D341Med (cell line): ENCODE measurements at regions not wholly inside any gene's neighbourhood (a gene's known extent, or its start where the extent isn't known, plus 50 kb on each side); places are given as distances from the start of the nearest gene placed in this dataset.
A peak's percentile ranks its signal among the peaks of the same experiment; 100 is the strongest.

Experiments
- DNase-seq: peaks from one replicate; pipeline ENCODE4 v3.0.0; 2012; ENCODE audit warnings: low spot score

DNA sequence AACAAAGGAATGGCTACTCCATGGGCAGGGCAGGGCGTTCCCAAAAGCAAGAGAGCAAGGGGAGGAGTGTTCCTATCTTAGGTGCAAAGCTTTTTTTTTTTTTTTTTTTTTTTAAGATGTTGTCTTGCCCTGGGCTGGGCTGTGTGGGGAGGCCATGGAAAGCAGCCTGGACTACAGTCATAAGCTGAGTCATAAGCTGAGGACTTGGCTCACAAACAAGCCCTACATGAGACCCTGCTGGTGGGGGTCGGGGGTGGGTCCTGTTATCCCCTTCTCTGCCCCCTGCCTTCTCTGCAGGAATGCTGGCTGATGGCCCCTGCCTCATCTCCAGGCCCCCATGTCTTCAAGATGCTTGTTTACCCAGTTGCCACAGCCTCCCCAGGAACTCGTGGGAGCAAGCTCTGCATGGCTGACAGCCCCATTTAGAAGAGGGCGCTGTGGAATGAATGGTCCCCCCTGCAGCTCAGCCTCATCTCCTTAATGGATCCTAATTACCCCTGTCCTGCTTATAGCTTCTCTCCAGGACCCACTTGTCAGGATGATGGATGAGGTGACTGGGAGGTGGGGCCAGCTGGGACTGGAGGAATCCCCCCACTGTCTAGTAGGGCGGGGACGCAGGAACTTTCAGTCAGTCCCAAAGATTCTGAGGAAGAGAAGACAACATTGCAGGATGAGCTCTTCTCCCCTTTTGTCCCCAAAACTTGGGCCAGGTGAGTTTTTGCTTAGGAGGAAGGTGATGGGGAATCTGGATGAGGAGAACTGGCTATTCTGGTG lies 340.8 kb upstream of the PODXL start:
- DNase-seq, result no peak

DNA sequence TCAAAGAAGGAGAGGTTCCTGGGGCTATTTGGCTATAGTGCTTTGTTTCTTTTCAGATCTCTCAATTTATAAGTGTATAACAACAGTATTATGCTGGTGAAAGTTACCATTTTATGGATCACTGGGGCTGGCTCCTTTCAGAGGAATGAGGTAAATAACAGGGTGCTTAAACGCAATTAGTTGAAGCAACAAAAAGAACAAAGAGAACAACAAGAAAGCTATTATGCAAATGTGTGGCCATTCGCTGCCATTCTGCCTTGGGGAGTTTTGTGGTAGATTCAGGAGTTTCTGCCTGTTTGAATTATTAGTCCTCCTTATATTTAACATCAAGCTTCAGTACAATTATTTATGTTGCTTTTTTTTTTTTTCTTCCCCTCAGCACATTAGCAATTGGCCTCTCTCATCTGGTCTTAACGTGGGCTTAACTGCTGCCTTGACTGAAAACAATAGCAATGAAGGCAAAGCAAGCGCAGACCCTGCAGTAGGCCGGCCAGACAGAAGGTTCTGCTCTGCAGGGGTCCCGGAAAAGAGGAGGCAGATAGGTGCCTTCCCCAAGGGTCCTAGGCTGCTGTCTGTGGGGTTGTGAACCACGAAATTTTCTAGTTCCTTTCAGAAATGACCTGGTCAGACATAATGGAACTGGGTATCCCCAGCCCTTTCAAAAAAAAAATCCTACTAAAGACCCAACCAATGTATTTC lies 339.9 kb upstream of the PODXL start:
- DNase-seq, result no peak

DNA sequence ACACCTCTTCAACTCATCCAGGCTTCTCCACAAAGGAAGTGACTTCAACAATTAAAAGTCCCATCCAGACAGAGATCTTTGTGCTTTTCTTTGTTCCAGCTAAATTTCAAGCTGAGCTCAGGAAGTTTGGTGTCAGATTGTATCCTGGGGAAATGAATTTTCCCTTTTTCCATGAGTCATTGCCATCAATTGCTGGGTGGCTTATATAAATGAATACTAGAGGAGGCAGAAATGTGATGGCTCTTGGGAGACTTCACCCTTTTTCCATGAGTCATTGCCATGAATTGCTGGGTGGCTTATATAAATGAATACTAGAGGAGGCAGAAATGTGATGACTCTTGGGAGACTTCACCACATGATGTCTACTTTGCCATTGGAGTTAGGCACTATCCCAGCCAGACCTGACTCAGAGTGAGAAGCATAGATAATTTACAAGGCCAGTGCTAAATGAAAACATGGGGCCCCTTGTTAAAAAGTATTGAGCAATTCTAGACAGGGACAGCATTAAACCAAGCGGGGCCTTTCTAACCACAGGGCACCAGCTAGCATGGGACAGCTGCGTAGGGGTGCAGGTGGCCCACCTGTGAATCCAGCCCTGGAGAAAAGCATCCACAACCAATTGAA lies 339.2 kb upstream of the PODXL start:
- DNase-seq, result no peak

DNA sequence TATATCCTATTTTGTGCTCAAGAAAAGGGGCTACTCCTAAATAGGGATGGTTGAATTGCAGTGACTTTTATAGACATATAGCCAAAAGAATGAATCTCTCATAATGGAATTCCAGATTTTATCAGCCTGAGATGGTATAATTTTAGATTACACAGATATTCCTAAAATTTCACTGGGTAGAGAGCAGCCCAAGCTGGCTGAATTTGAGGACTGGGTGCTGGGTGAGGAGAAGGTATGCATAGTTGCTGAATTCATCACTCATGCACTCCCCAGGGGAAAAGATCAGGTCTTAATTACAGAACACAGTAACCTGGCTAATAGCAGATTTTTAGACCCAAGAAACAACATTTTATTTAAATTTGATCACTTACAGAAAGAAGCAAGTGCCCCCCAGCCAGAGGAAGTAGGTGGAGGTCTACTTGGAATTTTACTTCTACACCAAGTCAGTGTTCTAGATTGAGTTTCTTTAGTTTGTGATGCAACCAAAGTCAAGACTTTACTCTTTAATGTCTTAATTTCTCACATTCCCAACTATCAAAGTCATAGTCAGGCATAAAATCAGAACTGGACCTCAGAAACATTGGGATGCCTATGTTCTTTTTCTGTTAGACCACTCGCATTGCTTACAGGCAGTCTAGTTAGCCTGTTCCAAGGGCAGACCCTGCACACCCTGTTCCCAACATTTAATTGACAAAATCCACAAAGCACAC lies 337.4 kb upstream of the PODXL start:
- no peak for DNase-seq

DNA sequence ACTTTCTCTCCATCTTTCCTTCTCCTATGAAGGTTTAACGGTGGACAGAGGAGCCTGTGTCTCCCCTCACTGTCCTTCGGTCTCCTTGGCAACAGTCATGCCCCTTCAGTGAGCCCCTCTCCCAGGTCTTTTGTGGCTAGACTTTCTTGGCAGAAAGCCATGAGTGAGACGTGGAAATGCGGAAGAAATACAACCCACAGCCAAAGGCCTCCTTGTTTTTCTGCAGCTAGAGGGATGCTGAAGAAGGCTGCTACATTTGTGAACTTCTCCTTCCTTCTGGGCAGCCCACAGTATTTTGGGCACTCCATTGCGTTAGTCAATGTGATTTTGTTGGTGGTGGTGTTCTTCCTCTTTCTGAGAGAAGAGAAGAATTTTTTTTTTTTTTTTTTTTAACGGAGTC lies 333.7 kb upstream of the PODXL start:
- DNase-seq, result no peak

DNA sequence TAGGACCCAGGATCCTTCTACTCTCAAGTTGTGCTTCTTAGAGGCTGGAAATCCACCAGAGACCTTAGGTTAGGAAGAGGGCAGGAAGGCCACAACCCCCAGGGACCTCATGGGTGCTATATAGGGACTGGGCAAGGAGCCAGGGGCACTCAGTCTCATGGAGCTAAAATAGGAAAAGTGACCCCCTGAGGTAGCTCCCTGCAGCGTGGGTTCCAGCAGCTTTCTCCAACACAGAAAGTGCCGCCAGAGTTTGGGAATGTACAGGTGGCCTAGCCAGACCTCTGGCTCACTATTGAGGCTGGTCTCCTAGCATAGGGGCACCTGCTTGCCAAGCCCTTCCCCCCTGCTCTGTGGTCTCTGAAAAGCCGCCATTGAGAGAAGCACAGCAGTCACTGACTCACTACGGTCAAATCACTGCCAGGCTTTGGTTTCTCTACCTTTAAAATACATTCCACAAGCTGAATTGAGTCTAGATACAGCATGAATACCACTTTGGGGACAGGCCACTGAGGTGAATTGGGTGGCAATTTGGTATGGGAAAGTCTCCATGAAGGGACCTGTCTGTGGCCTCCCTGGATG lies 333.2 kb upstream of the PODXL start:
- no peak for DNase-seq

DNA sequence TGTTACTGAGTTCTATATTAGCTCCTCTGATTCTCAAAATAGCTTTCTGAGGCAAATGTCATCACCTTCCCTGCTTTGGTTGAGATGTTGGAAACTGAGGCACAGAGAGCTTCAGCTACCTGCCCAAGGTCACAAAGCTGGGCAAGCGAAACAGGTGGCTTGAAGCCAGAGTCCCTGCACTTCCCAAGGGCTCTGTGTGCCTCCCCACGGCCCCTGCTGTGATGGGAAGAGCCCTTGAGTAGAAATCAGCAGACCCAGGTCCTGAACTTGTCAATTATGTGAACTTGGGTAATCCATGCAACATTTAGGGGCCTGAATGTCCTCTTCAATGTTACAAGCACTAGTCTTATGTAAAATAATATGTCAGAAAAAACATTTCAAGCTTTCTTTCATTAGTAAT lies 327.3 kb upstream of the PODXL start:
- no peak for DNase-seq

DNA sequence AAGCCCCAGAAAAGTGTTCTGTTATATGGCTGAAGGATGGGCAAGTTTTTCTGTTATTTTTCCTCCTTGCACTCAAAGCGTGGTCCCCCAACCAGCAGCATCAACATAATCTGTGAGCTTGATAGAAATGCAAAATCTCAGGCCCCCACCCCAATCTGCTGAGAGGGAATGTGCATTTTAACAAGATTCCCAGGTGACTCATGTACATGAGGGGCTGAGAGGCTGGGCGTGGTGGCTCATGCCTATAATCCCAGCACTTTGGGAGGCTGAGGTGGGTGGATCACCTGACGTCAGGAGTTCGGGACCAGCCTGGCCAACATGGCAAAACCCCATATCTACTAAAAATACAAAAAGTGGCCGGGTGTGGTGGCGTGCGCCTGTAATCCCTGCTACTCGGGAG lies 326.8 kb upstream of the PODXL start:
- no peak for DNase-seq

DNA sequence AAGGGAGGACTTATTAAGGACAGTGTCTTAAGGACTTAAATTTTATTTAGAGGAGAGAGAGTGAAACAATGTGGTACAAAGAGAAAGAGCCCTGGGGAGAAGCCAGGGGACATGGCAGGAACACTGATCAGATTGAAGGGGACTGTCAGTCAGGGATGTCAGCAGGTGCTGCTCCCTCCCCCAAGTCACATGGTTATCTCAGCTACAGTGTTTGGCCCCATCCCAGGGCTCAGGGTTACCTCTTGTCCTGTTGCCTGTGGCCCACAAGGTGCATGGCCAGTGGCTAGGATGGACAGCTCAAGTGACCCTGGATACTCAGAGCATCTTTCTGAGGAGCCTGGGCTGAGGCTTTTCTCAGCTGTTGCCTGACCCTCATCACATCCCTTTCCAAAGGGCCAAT lies 325.9 kb upstream of the PODXL start:
- no peak for DNase-seq

DNA sequence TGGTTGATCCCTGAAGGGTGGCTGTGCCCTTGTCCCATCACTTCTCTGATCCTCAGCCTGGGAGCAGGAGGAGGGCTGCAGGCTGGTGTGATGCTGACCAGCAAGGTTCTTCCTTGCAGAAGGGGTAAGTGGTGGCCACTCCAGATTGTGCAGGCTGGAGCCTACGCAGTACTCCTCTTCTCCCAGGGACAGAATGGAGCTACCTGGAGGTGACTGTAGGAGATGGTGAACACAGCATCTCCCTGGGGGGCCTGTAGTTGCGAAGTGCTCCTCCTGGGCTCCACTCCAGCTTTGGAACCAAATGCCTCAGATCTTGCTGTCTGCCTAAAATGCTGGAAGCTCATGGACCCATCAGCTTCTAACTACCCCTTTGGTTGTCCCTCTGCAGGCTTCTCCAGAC lies 323.6 kb upstream of the PODXL start:
- DNase-seq, result no peak

DNA sequence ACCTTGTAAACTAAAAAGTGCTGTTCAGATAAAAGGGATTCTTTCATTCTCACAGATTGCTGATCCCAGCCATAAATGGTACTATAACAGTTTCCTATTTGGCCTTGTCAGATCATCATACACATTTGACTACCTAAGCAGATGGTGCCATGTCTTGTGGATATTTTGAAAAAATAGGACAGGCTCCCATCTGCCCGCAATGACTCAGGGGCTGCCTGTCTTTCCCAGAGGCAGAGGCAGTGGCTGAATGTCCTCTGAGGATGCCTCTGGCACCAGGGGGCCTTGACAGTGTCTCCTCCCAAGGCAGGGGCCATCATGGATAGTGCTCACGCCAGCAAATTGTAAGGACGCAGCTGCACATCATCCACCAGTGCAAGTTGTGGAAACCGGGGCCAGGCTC lies 323.0 kb upstream of the PODXL start:
- DNase-seq, result no peak

DNA sequence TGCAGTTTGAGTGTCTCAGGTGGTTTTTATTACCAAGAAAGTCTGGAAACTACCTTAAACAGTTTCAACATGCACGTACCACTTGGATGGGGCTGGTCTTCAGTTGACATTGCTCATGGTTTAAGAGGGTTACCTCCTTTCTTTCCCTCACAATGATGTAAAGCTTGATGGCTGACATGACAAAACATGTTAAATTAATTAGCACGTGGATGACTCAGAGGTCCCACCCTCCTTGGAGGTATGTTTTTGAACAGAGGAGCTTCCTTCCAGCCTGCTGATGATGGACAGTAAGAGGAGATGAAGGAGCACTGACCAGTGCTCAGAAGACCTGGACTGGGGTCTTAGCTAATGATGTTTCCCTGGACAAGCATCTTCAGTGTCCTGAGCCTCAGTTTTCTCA lies 322.3 kb upstream of the PODXL start:
- no peak for DNase-seq

DNA sequence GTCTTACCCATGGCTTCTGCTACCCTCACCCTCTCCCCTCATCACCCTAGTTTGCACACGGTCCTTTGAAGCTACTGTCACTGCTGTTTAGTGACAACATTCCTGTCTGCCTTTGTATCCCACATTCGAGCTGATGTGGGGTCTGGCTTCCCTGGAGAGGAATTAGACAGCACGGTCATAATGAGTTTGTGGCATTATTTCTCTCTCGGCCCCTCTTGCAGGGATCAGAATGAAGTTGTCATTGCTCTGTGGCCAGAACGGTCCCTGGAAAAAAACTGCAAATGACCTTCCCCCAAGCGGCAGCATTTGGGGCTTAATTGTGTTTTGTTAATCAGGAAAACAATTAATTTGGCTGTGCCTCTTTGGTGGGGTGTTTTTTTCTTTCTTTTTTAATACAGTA lies 317.2 kb upstream of the PODXL start:
- no peak for DNase-seq

DNA sequence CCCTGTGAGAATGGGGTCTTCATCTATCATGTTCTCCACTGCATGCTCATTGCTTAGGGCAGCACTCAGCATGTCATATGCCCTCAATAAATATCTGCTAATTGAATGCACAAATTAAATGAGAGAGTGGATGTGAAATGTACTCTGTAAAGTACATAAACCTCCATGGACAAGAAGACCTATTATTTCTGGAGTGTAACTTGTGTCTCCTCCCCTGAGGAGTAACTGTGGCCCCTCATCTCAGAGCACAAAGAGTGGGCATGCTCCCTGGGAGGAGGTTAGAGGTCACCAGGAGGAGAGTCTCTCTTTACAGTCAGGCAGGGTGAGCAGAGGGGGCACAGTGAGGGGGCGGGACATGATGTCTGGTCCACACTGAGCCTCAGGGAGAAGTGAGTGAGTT lies 313.6 kb upstream of the PODXL start:
- DNase-seq, result no peak

DNA sequence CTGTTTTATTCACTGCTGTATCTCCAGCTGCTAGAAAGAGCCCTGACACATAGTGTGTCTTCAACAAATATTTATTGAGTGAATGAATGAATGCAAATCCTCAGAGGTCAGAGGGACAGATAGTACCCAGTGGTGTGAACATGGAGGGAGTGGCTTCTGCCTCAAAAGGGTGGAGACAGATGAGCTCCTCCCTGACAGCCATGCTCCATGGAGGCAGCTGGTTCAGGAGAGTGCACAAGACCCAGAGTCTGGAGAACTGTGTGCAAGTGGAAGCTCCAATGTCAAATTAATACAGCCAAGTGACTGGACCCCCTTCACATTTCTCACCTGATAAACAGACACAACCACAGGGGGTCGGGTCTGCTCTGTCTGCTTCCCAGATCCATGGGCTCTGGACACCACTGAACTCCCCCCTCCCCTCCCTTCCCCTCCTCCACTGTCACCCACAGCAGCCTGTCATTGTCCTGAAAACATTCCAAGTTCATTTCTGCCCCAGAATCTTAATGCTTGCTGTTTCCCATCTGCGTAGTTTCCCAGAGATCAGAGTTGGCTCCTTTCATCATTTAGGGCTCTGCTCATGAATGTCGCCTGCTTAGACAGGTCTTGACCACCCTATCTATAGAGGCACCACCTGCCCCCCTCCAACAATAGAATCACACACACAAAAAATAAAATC lies 312.9 kb upstream of the PODXL start:
- no peak for DNase-seq

DNA sequence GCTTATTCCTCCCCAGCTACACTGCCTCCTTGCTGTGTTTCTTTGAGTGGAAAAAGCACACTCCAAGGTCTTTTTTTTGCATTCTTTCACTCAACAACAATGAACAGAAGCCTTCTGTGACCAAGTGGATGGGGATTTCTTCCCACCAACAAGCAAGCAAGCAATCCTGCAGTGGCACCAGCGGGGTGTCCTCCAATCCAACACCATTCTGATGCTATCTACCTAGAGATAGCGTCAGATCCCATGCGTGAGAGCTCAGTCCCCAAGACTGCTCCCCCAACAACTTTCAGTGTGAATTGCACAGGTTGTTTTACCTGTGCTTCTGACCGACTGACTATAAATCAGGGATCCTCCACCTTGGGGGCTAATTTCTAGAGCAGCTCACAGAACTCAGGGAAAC lies 311.0 kb upstream of the PODXL start:
- no peak for DNase-seq

DNA sequence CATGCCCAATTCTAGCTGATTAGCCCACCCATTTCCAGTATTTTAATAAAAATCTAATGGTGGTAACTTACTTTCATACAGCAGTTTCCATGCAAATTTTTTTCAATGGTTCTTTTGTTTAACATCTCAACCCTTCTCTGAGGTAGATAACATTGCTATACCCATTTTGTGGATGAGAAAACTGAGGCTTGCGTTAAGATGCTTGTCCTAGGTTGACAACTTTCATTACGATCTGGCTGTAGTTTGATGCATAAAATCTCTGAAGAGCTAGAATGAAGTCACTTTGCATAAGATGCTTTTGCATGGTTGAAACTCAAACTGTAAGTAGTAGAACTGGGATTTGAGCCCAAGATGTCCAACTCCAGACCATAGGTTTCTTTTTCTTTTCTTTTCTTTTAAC lies 309.5 kb upstream of the PODXL start:
- no peak for DNase-seq

DNA sequence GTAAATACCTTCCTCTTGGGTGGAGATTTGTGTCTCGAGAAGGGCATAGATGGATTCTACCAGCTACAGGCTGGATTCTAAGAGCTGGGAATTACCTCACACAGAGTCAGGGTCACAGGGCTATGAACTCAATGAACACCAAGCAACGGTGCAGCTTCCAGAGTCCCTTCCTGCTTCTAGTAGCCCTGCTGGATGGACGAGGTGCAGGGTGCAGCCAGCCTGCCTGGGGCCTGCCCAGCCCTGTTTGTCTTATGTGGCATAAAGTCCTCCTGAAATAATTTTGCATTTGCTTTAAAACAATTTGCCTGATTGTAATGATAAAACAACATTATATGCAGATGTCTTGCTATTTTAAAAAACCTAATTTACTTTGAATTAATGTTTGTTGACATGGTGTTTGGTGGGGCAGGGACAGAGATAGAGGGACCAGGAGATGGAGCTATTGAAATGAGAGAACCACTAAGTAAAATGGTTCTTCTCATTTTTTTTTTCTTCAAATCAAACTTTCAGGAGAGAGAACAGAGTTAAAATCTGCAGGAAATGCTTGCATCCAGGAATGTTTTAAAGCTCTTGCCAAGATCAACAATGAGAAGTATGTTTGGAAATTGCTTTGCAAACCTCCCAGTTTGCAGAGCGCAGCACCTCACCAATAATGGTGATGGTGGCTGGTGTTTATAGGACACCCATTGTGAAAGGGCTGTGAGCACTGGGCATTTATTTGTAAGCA lies 305.4 kb upstream of the PODXL start:
- DNase-seq, result no peak

DNA sequence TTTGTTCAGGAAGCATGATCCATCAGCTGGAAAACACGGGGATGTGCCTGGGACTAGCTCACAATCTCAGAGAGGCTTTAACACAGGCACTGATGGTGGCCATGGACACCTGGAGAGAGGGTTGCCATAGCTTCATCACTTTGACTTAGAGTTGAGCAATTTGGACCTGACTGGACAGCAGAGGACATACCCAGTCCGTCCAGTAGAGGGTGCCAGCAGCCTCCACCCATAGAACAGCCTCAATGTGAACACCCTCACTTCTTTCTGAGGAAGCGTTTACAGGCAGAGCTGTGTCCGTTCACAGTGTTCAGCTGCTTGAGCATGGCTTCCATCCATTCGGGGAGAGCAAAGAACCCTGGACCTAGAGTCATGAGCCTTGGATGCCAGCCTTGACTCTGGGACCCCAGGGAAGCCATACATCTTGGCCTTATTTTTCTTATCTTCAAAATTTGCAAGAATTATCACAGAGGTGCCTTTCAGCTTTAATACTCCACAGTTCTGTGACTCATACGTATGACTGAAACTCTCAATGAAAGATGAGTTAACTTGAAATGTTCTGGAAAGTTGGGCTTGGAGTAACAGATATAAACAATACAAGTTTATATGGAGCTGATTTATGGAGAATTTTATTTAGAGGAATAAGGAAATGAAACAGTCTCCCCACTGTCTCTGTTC lies 302.9 kb upstream of the PODXL start:
- peak; percentile 80 for DNase-seq

DNA sequence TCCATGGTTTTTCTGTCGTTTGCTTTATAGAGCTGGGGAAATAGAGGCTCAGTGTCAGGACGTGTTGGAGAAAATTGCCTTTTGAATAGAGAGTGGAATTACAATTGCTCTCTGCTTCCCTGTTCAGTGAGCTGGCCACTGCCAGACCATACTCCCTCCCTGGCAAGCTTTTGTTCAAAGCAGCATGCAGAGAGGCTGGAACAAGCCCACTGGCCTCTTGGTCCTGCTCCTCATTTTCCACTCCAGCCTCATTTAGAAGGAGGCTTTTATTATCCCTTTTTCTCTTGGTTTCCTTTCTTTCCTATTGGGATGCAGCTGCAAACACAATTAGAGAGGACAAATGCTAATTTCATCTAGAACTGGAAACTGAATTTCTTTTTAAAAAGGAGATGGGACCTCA lies 302.2 kb upstream of the PODXL start:
- DNase-seq, result no peak

DNA sequence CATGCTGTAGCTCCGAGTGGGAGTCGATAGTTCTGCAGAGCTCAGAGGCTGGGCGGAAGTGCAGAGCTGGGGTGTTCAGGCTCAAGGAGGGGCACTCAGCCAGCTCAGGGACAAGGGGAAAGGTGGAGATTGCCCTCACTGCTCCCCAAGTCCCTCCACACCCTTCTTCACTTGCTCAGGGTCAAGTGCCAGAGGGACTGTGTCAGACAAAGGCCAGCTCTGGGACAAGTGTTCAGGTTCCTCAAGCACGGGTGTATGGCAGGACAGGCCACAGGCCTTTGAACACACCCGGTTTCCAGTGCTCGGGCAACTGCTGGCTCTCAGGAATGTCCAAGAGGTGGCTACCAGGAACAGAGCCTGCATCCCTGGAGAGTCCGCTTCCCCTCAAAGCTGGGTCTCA lies 293.0 kb upstream of the PODXL start:
- DNase-seq, result no peak
